ENCODE measurements at regions not wholly inside any gene's neighbourhood (a gene's known extent, or its start where the extent isn't known, plus 50 kb on each side); places are given as distances from the start of the nearest gene placed in this dataset.

GRCh38 chr13:103324641-103325040 lies 258.4 kb upstream of the SLC10A2 start:
- DNase-seq (ENCODE audit: low spot score), result no peak

DNA sequence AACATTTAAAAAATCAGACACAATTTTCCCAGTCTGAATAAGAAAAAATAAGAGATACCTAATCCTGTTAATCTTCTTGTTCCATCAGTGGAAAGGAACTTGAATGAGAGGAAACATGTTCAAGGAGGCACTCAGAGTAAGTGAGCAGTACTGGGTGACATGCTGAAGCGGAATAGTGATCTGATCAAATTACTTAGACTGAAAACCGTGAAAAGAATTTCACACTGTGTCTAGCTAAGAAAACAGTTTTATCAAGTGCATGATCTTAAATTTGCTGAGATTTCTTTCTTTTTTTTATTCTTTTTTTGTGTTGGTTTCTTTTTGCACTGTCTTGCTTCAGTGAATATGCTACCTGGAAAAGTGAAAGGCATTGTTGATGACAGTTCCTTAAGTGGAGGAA lies 249.5 kb upstream of the SLC10A2 start:
- no peak for DNase-seq (ENCODE audit: low spot score)

GRCh38 chr13:103312467-103312866 lies 246.2 kb upstream of the SLC10A2 start:
- DNase-seq (ENCODE audit: low spot score), result no peak

GRCh38 chr13:103308667-103309066 lies 242.4 kb upstream of the SLC10A2 start:
- no peak for DNase-seq (ENCODE audit: low spot score)

- DNase-seq (ENCODE audit: low spot score), result no peak
These were observed 239.9 kb upstream of the SLC10A2 start for GRCh38 chr13:103306163-103306562.

DNA sequence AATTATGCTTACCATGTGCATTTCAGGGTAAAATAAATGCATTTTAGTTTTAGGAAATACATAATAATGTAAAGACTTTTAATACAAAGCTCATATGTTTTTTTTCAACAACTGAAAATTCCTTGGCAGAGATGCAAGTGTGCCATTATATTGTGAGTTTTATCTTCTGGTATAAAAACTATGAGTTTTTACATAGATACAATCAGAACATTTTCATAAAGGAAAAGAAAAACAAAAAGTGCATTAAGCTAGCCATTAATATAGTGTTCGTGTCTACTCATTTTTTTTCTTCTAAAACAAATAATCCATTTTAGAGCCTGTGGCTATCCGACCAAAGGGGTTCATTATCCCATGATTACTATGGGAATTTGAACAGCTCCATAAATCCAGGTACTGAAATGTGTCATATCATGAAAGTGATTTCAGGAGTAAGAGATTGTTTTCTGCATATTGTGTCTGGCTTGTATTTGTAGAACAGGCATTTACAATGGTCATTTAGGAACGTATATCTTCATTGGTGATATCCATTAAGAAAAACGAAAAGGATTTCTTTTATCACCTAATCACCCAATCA lies 236.9 kb upstream of the SLC10A2 start:
- DNase-seq (ENCODE audit: low spot score), result no peak

DNA sequence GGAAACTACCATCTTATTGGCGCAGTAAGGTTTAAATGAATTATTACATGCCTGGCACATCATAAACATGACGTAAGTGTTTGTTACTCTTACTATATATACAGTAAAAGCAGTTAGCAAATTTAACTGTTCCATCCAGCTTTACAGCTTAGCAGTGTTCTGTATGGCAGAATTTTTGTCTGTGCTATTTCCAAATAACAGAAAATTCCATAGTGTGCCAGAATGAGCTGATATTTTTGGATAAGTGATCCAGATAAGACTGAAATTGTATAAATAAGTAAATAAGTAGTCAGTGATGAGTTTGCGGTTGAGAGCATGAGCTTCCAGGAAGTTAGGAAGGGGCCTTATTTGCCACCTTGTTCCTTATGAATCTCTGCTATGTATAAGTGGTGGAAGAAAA lies 236.5 kb upstream of the SLC10A2 start:
- no peak for DNase-seq (ENCODE audit: low spot score)

DNA sequence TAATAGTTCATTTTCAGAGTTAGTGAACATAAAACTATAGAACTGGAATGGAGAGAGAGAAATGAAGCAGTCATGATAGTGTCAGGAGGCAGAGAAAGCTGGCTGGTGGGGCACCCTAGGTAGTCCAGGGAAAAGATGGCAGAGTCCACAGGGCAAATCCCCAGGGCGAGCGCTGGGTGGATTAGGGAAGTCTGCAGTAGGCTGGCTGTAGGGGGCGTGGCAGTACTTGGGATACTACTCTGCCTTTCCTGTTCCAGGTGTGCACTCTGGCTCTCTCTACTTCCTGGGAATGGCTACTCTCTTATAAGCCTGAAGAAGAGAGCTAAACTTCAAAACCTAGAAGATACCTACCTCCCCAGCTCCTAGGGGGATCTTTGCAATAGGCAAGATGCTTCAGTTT lies 232.9 kb upstream of the SLC10A2 start:
- DNase-seq (ENCODE audit: low spot score), result no peak

DNA sequence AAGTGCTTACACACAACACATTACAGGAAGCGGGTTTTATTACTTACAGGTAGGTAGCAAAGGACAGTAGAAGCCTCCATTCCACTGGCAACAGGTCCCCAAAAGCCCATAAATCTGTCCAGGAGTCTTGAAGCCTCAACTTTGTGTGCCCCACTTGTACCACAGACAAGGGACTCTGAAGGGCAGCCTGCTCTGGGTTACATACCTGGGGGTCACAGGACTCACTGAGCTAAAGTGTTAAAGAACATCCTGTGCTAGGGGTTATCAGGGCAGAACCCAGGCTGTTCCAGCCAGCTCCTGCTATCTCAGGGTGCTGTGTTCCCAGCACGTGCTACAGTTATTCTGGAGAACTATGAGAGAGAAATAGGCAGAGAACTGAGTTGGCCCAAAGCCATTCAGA lies 230.9 kb upstream of the SLC10A2 start:
- DNase-seq (ENCODE audit: low spot score), result no peak

- no peak for DNase-seq (ENCODE audit: low spot score)
These were observed 225.8 kb upstream of the SLC10A2 start for GRCh38 chr13:103291798-103292572.

DNA sequence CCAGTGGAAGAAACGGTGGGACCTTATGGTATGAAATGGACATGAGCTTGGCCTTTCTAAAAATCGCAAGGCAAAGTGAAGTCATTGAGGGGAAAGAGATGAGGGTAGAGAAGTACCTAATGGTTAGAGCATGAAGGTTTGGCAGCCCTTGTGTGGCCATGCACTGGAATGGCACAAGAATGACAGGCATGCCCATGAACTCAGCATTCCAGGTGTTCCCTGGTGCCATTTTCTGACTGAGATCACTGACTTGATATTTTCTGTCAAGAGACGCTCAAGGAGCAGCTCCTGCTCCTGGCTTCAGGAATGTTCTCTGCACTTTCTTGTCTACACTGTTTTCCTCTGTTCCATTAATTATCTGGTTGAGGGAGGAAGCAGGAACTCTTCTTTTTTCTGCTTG lies 225.0 kb upstream of the SLC10A2 start:
- DNase-seq (ENCODE audit: low spot score), result no peak

DNA sequence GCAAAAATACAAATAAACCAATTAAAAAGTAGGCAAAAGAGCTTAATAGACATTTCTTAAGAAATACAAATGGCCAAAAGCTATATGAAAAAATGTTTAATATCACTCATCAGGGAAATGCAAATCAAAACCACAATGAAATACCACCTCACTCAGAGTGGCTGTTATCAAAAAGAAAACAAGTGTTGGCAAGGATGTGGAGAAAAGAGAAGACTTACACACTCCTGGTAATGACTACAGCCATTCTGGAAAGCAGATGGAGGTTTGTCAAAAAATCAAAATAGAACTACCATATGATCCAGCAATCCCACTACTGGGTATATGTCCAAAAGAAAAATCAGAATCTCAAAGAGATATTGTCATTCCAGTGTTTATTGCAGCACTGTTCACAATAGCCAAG lies 223.5 kb upstream of the SLC10A2 start:
- no peak for DNase-seq (ENCODE audit: low spot score)

- no peak for DNase-seq (ENCODE audit: low spot score)
These were observed 221.9 kb upstream of the SLC10A2 start for GRCh38 chr13:103288114-103288513.

DNA sequence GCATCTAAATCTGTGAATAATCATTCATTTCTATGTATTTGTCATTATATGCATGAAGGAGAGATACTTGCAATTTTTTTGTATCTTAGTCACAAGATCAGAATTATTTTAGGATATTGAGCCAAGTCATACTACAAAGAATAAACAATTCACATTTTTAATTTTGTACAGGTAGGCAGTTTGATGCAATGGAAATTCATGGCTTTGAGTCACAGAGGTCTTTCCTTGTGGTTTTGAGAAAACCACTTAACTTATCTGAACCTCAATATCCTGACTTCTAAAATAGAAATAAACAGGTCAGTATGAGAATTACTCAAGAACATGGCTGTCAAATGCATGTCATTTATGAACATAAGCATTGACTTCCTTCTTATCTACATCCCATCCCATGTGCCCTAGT lies 221.4 kb upstream of the SLC10A2 start:
- DNase-seq (ENCODE audit: low spot score), result no peak

- no peak for DNase-seq (ENCODE audit: low spot score)
These were observed 218.2 kb upstream of the SLC10A2 start for GRCh38 chr13:103284466-103284865.

- no peak for DNase-seq (ENCODE audit: low spot score)
These were observed 217.2 kb upstream of the SLC10A2 start for GRCh38 chr13:103283451-103283820.

- DNase-seq (ENCODE audit: low spot score), result no peak
These were observed 216.6 kb upstream of the SLC10A2 start for GRCh38 chr13:103282571-103283450.

DNA sequence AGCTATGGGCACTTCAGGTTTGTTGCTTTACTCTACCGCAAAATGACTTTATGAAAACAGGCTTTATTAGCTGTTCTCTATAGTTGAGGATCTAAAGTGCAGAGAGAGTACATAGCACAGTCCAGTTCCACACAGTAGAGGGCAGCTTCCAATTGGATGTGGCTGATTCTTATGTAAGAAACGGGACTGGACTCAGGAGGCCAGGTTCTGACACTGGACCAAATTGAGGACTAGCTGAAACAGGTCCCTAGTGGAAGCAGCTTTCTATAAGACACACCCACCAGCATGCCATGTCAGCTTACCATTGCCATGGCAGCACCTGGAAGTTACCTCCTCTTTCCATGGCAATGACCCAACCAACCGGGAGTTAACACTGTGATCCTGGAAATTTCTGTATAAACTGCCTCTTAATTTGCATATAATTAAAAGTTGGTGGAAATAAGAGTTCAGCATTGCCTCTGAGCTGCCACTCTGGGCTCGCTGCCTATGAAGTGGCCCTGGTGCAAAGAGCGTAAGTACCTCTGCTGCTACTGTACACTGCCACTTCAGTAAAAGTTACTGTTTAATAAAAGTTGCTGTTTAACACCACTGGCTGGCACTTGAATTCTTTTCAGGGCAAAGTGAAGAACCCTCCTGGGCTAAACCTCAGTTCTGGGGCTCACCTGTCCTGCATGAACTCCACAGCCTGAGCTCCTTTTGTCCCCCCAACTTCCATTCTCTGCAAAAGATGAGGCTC lies 211.9 kb upstream of the SLC10A2 start:
- no peak for DNase-seq (ENCODE audit: low spot score)

DNA sequence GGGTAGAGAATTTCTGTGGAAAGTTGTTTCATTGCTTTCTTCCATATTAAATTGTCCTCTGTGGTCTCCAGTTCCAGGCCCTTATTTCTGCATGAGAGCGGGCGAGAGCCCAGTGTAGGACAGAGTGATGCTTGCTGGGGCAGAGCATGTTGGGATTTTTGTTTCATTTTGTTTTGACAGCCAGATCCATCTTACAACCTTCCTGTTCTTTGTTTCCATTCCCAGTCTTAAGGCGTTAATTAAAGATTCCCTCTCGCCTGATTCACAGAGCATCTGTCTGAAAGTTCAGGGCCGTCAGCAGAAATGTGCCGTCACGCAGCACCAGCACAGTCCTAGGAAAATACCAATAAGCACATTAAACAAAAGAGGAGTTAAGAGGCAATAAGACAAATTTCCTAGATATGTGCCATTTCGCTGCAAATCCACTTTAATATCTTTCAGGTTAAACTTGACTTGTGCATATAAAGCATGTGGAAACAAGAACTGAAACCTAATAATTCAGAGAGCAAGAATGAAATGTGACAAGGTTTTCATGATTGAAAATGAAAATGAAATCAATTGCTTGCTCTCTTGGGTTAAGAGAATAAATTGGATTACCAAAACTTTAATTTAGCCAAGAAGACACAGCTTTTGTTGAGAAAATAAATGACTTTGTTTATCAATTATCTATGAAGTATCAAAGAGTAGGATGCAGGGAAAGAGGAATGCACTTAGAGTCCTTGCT lies 210.7 kb upstream of the SLC10A2 start:
- DNase-seq (ENCODE audit: low spot score), result no peak

GRCh38 chr13:103275722-103276121 lies 209.5 kb upstream of the SLC10A2 start:
- no peak for DNase-seq (ENCODE audit: low spot score)

GRCh38 chr13:103275081-103275480 lies 208.9 kb upstream of the SLC10A2 start:
- no peak for DNase-seq (ENCODE audit: low spot score)

- no peak for DNase-seq (ENCODE audit: low spot score)
These were observed 207.6 kb upstream of the SLC10A2 start for GRCh38 chr13:103273825-103274224.
